Epithelial cell of proximal tubule (primary cell): ENCODE measurements at regions not wholly inside any gene's neighbourhood (a gene's known extent, or its start where the extent isn't known, plus 50 kb on each side); places are given as distances from the start of the nearest gene placed in this dataset.

Experiments
- DNase-seq: peaks from one replicate; pipeline ENCODE4 v3.0.0-alpha.2; 2011; ENCODE audit warnings: low read depth
- H3K4me3 ChIP-seq: 2 replicates; pipeline ENCODE4 v1.5.1; 2011; ENCODE audit warnings: low read depth, mild to moderate bottlenecking, low read length
- TF ChIP-seq, protein P1 (sequence below): conservative IDR thresholded peaks from 2 replicates; pipeline ENCODE4 v1.5.1; 2012; ENCODE audit warnings: low read depth, mild to moderate bottlenecking, low read length

- H3K4me3 ChIP-seq, result no peak overlapping the region
- peak; percentile 66 for DNase-seq
- TF ChIP-seq, protein P1, sequence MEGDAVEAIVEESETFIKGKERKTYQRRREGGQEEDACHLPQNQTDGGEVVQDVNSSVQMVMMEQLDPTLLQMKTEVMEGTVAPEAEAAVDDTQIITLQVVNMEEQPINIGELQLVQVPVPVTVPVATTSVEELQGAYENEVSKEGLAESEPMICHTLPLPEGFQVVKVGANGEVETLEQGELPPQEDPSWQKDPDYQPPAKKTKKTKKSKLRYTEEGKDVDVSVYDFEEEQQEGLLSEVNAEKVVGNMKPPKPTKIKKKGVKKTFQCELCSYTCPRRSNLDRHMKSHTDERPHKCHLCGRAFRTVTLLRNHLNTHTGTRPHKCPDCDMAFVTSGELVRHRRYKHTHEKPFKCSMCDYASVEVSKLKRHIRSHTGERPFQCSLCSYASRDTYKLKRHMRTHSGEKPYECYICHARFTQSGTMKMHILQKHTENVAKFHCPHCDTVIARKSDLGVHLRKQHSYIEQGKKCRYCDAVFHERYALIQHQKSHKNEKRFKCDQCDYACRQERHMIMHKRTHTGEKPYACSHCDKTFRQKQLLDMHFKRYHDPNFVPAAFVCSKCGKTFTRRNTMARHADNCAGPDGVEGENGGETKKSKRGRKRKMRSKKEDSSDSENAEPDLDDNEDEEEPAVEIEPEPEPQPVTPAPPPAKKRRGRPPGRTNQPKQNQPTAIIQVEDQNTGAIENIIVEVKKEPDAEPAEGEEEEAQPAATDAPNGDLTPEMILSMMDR, result no peak
Observed at GRCh38 chr18:23311351-23312121, 141.6 kb upstream of the RIOK3 start.

DNA sequence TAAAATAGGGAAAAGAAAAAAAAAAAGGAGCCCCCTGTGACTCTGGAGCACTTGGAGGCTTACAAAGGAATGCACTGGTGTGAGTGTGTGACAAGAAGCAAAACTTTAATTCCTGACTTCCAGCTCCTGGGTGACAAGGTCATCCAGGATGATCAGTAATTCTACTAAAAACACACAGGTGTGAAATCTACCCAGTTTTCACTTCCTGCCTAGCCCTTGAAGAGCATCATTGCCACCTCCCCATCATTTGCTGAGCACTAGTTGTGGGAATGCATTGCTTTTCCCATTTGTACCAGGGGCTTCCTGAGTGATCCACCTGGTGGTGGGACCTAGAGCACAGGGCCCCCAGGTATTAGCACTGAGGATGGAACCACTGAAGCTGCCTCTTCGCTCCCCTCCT lies 139.7 kb upstream of the RIOK3 start:
- no peak overlapping the region for H3K4me3 ChIP-seq
- no peak for DNase-seq
- TF ChIP-seq, protein P1, result no peak

GRCh38 chr18:23314672-23315071 lies 138.4 kb upstream of the RIOK3 start:
- DNase-seq, result no peak
- TF ChIP-seq, protein P1, result no peak
- H3K4me3 ChIP-seq, result no peak overlapping the region

DNA sequence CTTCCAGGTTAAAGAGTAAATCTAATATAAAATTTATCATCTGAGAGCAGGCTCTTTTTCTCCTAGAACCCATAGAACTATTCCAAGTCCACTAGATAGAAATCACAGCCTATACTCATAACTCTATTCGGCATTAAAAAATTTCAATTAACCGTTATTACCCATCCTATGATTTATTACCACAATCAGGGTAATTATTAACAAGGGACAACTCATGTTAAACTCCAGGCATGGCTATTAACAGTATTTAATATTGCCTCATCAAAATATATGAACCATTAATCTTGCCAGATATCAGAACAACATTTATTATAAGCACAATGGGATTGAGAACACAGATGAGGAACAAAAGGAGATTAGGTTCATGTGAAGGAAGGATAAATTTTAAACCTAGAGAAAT lies 136.8 kb upstream of the RIOK3 start:
- H3K4me3 ChIP-seq, result no peak overlapping the region
- TF ChIP-seq, protein P1, result no peak
- DNase-seq, result no peak

- TF ChIP-seq, protein P1, result no peak
- no peak for DNase-seq
- H3K4me3 ChIP-seq, result no peak overlapping the region
Observed at GRCh38 chr18:23316988-23317387, 136.1 kb upstream of the RIOK3 start.

DNA sequence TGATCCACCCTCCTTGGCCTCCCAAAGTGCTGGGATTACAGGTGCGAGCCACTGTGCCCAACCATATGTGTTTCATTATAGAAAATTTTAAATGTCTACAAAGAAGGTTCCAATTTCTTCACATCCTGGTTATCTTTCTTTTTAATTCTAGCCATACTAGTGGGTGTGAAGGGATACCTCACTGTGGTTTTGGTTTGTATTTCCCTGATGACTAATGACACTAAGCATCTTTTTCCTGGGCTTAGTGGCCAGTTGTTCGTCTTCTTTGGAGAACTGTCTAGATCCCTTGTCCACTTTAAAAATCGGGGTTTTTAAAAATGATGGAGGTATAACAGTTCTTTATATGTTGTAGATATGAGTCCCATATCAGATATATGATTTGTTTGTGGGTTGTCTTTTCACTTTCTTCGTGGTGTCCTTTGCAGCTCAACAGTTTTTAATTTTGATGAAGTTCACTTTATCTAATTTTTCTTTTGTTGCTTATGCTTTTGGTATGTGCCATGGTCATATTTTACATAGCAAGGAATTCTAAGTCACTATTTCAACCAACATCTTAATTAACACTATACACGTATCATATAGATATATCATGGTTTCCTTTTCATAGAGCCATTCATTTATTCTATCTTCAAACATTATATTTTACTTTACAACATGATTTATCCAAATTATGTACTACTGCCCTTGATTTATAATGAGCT lies 135.0 kb upstream of the RIOK3 start:
- no peak overlapping the region for H3K4me3 ChIP-seq
- TF ChIP-seq, protein P1, result no peak
- no peak for DNase-seq
